GM19351 (cell line): ENCODE measurements at regions not wholly inside any gene's neighbourhood (a gene's known extent, or its start where the extent isn't known, plus 50 kb on each side); places are given as distances from the start of the nearest gene placed in this dataset.

ENCODE experiments used
- ATAC-seq: cut with Tn5 transposase; IDR thresholded peaks from one replicate; pipeline ENCODE4 v1.9.1; 2021; ENCODE audit warnings: mild to moderate bottlenecking, moderate library complexity; ENCODE audit not compliant: unreplicated experiment

DNA sequence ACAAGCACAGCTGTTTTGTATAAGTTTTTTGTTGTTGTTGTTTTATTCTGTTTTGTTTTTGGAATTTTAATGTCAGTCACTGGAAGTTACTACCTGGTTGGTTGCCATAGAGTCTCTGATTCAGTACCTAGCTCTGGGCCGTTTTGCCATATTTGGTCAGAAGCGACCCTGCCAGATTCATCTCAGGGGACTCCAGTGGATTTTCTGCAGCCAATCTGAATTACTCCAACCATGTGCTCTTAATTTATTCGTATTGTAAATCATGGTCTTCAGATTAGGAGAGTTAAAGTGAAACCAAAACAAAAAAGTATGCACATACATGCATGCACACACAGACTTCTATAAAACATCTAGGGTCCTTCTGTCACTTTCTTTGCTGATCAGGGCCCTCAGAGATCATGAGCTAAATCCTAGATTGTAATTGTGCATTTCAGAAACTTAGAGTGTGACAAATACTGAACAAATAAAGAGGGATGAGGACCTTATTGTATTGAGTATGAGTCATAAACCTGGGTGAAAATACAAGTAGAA is 317.4 kb upstream of the UBE2E3 start:
- no peak for ATAC-seq

DNA sequence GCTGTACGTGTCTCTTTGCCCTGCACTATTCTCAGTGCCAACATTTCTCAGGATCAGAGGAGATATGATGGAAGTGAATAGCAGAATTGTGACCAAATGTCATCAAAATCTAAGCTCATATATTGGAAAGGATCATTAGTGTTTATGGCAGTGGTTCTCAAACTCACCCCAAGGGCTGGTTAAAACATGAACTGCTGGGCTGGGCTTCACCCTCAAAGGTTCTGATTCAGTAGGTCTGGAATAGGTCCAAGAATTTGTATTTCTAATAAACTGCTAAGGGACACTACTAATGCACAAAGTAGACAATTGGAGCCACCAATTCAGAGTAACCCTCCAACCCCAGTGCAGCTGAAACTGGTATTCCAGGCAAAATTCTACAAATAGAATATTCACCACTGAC is 317.9 kb upstream of the UBE2E3 start:
- no peak for ATAC-seq

DNA sequence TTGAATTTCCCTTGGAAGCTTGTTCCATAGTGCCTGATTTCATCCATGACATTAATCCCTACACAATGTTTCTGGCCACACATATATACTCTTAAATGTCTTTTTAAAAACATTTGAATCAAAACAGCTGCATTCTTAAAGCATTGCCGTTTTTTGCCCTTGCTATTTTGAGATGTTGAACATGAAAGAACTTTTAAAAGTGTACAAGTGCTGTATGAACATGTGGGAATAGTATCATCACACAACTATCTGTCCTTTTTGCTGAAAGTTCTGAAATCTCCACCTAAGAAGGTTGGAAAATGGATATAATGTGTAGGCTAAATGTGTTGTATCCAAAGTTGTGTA is 318.7 kb upstream of the UBE2E3 start:
- no peak for ATAC-seq

DNA sequence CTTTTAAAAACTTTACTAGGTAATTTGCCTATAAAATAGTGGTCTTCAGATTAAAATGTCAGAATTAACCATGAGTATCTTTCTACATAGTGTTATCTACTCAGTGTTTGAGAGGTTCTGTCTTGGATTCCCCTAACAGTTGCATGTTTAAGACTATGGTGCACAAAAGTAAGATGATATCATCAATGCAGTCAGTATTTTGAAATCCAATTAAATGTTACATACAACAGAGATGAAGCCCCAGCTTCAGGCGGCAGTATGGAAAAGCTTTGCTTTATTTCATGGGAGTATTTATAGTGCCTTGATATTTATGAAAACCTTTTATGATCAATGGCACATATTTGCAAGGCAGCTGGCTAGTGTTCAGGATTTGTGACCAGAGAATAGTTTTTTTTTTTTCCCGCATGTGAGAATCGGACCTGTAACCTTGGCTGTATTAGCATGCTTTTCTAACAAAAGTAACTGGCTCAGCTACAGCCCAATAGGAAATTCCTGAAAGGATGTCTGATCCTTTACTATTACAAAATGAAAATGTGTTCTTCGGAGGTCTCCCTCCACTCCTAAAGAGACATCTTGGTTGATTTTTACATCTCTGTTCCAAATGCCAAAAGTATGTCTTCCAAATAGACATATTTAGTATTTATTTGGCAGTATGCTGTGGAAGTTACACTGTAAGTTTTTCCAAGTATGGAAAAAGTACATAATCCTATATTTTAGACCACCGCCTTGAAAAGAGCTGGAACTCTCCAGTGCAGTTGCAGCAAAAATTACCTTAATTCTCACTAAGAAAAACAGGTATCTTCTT is 319.3 kb upstream of the UBE2E3 start:
- ATAC-seq = no peak

DNA sequence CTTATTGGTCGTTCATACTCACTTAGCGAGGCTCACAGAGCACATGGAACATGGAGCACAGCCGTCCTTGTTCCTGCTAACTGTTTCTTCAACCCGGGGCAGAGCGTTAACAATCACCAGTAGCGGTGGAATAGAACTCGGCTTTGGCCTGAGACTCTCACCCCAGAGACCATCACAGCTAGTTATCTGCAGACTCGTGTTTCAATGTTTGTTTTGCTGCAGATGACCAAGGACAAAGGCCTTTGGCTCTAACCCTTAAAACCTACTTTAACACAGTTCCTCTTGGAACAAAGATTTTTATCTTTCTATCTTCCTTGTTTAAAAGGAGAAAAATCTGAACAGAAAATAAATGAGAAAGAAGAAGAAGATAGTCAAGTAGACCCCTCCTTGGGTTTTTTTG is 320.2 kb upstream of the UBE2E3 start:
- no peak for ATAC-seq

DNA sequence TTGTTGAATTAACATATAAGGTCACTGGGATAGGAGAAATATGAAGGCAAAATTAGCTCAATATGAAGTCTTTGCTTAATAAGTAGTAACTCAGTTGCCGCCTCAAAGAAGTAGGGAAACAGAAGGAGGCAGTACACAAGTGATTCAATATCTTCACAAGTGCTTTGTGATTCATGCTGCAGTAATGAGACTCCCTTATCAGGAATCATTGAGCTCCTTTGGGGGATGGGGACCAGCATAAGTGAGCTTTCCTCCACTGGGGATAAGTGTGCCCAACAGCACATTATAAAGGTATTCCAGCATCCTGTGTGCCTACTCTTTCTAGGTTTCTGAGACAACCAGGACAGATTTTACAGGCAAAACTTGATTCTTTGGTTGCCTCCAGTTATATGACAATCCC is 323.4 kb upstream of the UBE2E3 start:
- ATAC-seq = no peak

DNA sequence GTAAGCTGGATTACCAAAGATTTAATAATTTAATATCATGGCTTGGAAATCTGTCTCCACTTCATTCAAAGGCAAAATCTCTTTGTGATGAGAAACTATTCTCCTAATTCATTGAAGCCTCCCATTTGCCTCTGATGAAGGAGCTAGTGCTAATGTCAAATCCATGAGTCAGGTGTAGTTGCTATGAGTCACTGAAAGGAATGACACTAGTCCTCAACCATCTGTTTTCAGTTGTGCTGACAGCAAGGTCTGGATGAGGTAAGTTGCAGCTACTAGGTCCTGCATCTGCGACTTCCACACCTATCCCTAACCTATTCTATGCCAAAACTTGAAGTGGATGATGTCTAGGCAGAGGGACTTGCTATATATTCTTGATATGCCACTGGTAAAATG is 324.0 kb upstream of the UBE2E3 start:
- no peak for ATAC-seq

DNA sequence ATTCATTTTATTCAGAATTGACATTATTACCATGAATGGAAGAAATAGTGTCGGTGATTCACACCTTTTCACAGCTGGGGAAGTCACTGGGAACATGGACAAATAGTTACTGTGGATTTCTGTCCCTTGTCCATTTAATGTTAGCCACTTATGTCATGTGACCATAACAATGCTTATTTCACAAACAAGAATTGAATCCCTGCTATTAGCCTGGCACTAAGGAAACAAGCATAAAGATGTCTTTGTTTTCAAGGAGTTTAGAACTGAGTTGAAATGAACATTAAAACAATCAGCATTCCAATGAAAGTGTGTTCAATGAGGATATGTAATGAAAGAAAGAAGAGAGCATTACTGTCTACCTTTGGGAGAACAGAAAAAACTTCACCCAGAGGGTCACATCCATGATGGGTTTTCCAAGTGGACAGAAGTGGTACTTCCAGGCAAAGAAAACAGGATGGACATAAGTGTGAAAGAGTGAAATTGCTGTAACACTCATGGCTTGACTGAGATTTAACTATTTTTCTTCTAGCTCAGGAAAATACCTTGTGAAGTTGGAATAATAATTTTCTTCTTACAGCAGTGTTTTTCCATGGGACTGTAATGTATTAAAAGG is 324.5 kb upstream of the UBE2E3 start:
- ATAC-seq = no peak

DNA sequence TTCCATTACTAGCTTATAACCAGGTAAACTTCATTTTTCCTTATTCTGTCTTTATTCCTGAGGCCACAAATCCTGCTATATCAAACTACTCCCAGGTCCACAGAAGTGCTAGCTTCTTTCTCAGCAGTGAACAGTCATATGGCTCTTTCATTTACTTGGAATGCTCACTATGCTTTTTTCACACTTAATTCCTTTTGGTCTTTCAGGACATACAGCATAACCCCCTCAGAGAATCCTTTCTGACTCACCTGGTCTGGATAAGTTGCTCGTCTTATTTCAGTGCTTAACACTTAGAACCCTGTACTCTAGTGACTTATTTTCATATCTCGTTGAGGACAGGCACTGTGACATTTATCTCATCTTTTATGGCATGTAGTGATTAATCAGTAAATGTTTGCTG is 325.0 kb upstream of the UBE2E3 start:
- no peak for ATAC-seq

DNA sequence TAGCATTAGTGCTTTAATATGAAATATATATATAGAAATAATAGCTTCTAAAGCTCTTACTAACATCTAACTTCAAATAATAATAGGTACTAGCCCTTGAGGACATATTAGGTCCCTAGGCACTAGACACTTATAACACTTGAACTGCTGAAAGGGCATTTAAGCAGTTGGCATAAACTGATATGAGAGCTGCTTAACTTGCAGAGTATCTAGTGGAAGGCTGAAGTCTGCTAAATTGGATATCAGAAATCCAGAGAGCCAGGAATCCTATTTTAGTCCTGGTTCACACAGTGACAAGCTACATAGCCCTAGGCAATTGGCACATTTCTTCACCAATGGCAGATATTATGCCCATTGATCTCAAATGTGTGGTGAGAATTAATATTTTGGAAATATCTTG is 326.9 kb upstream of the UBE2E3 start:
- ATAC-seq = no peak

DNA sequence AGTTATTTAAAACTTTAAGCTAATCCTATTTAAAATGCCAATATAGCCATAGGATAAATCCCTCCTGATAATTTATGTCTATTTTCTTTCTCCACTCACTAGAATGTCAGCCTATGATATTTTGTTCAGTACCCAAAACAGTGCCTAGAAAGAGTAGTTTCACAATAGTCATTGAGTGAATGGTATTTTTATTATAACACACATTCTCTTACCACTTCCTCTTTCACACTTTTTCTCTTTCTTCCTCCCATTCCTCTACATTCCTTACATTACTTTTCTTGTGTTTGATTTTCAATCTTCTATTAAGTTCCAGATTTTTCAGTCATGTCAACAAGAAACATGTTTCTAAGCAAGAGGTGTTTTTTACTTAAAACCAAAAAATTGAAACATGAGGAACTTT is 327.6 kb upstream of the UBE2E3 start:
- ATAC-seq = no peak

DNA sequence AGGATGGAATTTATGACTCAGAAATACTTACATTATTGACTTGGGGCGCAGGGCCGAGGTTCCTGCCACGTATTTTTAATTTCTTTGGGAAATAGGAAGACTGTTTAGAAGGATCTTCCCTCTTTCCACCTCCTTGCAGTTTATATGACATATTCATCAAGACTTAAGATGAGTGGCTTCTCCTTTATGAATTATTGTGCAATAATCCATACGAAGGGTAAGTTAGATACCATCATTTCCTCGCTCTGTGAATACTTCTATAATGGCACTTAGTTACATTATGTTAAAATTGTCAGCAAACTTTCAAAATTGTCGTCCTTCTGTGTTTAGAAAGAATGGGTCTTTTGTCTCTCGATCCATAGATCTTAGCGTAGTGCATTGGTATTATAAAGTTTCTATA is 328.8 kb upstream of the UBE2E3 start:
- no peak for ATAC-seq

DNA sequence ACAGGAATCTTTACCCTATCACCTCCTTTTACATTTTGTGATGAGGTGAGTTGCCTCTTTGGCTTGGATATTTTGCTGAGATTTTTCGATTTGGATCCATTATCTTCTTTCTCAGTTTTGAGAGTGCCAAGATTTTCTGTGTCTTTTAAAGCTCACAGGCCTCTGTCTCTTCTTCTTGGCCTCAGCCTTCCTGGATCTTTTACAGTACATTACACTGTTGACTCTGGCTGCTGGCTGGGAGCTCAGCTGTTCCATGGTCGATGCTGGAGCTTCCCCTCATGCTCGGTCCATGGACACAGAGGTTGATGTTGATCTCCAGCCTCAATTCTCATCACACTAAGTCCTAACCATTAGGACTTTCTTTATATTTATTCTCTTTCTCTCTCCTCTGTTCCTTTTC is 332.8 kb upstream of the UBE2E3 start:
- ATAC-seq = no peak

DNA sequence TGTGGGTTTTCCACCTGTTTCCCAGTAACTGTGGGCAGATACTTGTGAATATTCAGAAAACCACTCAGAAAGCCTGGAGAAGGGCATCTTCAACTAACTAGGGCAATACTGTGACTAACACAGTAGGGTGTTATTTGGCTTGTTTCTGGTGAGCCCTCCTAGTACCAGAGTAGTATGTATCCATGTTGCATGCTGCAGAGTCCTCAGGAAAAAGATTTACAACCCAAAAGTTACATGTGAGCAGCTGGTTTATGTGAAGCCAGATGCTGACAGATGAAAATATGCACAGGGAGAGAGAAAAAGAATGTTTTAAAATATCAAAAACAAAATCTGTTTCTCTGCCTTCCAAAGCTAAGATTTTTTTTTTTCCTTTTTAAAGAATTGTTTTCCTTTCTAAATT is 333.2 kb upstream of the UBE2E3 start:
- no peak for ATAC-seq

DNA sequence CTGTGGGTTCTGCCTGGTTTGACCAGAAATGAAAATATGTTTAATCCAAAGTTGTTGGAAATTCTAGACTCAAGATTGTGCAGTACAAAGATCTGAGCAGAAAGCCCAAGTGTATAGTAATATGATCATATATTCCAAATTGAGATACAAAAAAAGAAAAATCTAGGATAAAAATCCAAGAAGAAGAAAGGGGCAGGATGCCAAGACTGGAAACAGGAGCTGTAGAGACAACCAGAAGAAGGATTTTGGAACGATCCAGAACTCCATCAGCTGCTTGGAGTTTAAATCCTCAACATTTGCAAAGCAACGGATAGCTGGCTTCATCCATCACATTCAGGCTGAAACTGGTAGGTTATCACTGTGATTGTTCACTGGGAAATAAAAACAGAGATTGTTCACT is 333.6 kb upstream of the UBE2E3 start:
- no peak for ATAC-seq

DNA sequence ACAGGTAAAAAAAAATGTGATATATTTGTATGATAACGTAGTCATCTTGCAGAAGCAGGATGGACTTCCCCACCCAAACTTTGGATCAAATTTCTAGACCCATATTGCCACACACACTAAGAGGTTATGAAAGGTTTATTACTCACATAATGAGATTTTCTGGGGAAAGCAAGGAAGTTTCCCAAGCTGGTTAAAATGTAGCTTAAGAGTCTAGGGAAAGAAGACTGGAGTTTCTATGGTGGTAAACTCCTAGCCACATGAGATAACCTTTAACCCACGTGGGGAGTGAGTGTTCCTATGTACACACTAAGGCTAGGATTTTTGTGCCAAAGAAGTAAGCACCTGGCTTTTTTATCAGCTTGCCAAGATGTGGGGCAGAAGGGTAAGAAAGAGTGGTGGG is 335.7 kb upstream of the UBE2E3 start:
- ATAC-seq = no peak

DNA sequence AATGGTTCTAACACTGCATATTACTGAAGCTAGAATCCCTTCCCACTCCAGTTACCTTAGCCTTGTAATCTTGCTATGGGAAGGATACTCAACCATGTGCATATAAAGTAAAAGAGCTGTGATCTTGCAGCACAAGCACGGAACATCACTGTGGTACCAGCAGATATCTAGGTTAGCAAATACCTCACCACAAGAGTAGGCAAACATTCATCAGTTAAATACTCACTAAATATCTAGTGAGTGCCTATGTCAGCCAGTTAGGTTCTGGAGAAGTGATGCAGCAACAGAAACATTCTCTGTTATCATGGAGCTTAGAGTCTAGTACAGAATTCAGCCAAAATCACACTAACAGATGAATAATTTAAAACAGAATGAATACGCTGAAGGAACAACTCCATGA is 349.6 kb upstream of the UBE2E3 start:
- ATAC-seq = no peak

DNA sequence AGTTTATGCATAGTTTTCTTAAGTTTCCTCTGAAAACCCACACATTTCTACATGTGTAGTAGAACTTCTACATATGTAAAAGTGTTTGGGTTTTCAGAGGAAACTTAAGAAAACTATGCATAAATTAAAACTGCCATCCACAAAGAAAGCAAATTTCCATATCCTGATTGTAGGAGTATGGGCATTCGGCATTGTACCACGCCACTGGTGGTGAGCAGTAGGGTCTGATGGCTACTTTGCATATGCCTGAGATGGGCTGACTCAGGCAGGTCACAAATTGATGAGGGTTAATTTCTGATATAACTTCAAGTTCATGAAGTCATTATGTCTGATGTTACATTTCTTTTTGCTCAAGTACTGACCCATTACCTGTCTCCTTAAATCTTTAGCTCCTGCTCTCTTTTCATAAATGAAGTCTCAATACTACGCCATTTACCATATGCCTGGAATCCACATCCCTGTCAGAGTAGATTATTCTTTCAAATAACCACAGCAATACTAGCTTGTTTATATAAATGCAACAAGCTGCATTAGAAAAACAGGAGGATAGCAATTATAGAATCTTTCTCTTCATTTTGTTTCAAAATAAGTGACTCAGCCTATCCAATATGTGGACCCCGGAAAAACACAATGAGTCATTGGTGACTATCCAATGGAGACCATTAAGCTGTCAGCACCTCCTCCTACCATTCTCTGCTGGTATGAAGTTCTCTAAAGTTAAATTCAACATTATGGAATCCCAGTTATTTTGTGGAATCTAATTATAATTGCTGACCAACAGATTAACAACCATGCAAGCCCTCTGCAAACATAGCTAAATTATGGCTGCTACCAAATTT is 355.2 kb upstream of the UBE2E3 start:
- ATAC-seq = no peak

DNA sequence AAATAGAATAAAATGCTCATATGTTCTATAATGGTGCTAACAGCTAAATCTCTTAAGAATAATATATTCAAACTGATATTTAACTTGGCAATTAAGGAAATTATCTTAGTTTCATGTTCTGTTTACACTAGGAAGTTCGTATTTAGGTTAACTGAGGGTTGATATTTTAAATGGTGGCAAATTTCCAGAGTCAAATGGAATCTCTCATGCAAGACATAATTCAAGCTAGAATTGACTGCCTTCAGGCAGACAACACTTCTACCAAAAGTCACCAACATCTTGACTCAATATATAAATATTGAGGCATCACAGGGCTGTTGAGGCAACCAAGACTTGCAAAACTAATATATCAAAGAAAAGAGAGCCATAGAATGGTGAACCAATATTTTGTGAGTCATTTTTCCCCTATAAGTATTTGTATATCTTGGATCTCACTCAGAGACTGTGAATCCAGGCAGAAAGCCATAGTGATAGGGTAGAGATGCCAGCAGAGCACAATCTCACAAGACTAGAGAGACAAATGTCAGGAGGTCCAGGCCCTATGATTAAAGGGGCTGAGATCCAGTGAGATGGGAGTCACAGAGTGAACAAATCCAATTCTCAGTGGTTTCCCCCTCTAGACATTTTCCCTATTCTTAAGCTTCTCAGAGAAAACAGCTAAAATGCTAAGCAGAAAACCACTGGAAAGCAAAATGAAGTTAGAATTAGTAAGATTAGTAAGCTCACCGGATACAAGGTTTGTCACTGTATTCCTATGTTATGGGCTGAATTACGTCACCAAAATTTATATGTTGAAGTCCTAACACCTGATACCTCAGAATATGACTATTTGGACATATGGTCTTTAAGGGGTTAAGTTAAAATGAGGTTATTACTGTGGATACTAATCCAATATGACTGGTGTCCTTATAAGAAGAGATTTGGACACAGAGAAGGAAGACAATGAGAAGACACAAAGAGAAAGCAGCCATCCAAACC is 358.2 kb upstream of the UBE2E3 start:
- ATAC-seq = no peak

DNA sequence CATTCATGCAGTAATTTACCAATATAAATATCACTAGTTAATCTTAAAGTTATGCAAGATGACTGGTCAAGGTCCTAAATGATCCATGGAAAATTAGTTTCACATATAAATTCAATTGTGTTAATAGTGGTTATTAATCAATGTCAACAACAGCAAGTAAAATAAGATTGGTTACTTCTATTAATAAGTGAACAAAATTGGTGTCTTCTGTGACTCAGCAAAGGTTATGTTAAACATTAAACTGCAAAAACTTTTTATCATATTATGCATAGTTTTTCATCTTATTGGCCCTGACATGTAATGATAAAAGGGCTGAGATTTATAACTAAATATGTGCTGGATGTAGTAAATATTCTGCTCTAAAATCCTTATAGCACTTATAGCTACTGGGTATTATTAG is 359.0 kb upstream of the UBE2E3 start:
- no peak for ATAC-seq

DNA sequence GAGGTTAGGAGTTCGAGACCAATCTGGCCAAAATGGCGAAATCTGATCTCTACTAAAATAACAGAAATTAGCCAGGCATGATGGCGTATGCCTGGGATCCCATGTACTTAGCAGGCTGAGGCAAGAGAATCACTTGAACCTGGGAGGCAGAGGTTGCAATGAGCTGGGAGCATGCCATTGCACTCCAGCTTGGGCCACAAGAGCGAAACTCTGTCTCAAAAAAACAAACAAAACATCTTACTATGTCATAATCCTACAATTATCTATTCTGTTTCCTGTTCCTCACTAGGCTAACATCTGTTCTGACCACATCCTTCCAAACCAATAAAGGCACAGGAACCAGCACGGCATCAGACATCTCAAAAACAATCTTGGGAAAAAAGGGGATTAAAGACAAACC is 361.8 kb upstream of the UBE2E3 start:
- no peak for ATAC-seq
